Neutrophil (primary cell): ENCODE measurements at regions not wholly inside any gene's neighbourhood (a gene's known extent, or its start where the extent isn't known, plus 50 kb on each side); places are given as distances from the start of the nearest gene placed in this dataset.

ENCODE experiments used
- H3K27ac ChIP-seq: fragments of 200-600 bp; sonication (generic); 2 replicates; pipeline ENCODE4 v1.5.1; 2016; ENCODE audit warnings: mild to moderate bottlenecking, moderate library complexity
- H3K27me3 ChIP-seq: fragments of 200-600 bp; sonication (generic); 2 replicates; pipeline ENCODE4 v1.6.0; 2016; ENCODE audit warnings: mild to moderate bottlenecking
- H3K36me3 ChIP-seq: fragments of 200-600 bp; sonication (generic); 2 replicates; pipeline ENCODE4 v1.5.1; 2017
- H3K4me1 ChIP-seq, 2 experiments: fragments of 200-600 bp in 1 of 2; sonication (generic) in 1 of 2; 1 replicate in 1 of 2; 2 replicates in 1 of 2; pipeline versions ENCODE4 v1.5.1 to v1.6.1; 2013 to 2016; ENCODE audit warnings: low read depth in 1 of 2, low read length in 1 of 2, mild to moderate bottlenecking in 1 of 2, moderate library complexity in 1 of 2; ENCODE audit not compliant: control insufficient read depth in 1 of 2, insufficient read depth in 1 of 2
- H3K4me3 ChIP-seq, 2 experiments: fragments of 200-600 bp in 1 of 2; sonication (generic) in 1 of 2; 1 replicate in 1 of 2; 2 replicates in 1 of 2; pipeline ENCODE4 v1.5.1; 2013 to 2016; ENCODE audit warnings: low read depth in 1 of 2, low read length in 1 of 2, mild to moderate bottlenecking in 1 of 2, moderate library complexity in 1 of 2
- H3K9me3 ChIP-seq: fragments of 200-600 bp; sonication (generic); 2 replicates; pipeline ENCODE4 v1.5.1; 2016
- CTCF ChIP-seq: fragments of 200-600 bp; sonication (generic); IDR thresholded peaks from 2 replicates; pipeline ENCODE4 v1.5.1; 2016; ENCODE audit warnings: antibody characterized with exemption

- no peak overlapping the region for H3K4me3 ChIP-seq
- H3K36me3 ChIP-seq: no peaks in the 10 kb centered on the region
- no peaks in the 10 kb centered on the region for H3K4me1 ChIP-seq
- no peaks in the 10 kb centered on the region for H3K27me3 ChIP-seq
- H3K27ac ChIP-seq: no peak overlapping the region
- no peak for TF ChIP-seq CTCF
- H3K9me3 ChIP-seq: no peaks in the 10 kb centered on the region
Measured at GRCh38 chr22:47395481-47395880, 633.0 kb downstream of the TBC1D22A start.

DNA sequence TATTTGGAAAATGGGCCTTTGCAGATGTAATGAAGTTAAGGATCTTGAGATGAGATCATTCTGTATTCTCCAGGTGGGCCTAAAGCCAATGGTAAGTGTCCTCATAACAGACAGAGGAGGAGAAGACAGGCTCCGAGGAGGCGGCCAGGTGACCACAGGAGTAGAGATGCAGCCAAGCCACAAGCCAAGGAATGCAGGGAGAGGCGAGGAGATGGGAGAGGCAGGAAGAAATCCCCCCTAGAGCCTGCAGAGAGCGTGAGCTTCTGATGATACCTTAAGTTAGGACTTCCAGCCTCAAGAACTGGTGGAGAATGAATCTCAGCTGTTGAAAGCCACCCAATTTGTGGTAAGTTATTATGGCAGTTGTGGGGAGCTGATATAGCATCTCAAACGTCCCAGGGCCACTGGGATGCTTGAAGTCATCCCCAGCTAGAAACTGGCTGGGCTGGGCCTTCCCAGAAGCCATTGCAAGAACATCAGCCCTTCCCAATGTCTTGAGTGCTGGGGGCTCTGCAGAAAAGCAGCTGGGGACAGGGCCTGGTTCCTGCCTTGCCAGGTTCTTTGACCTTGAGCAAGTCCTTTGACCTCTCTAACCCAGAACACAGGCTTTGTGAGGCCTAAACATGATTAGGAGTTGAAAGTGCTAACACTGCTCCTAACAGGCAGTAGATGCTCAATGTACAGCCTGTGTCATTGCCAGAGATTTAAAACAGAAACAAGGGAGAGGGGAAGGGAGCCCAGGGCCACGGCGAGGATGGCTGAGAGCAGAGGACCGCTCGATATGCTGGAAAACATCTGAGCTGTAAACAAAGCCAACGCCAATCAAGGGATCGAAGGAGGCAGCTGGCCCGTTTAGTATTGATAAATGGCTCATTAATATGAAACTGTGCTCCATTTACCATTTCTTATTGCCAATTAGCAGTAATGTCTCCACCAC is 632.3 kb downstream of the TBC1D22A start:
- no peaks in the 10 kb centered on the region for H3K4me1 ChIP-seq
- TF ChIP-seq CTCF: no peak
- no peaks in the 10 kb centered on the region for H3K9me3 ChIP-seq
- H3K36me3 ChIP-seq: no peaks in the 10 kb centered on the region
- H3K4me3 ChIP-seq: no peak overlapping the region
- no peak overlapping the region for H3K27ac ChIP-seq
- no peaks in the 10 kb centered on the region for H3K27me3 ChIP-seq

DNA sequence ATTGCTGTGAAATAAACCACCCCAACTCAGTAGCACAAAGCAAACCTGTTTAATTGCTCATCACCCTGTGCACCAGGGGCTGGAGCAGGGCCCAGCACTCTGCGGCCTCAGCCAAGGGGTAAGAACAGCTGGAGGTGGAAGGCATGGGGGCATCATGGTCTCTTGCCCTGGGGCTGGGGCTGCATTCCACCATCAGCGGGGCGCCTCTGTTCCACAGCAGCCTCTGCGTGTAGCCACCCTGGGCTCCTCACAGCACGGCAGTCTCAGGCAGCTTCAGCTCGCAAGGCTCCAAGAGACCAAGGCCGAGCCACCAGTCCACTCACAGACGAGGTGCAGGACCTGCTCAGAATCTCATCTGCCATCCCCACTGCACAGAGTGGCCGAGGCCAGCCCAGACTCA is 630.7 kb downstream of the TBC1D22A start:
- no peak for TF ChIP-seq CTCF
- Histone ChIP-seq H3K4me1 (no peaks in the 10 kb centered on the region), H3K27me3 (no peaks in the 10 kb centered on the region), H3K27ac (no peak overlapping the region), H3K36me3 (no peaks in the 10 kb centered on the region), H3K4me3 (no peak overlapping the region), H3K9me3 (no peaks in the 10 kb centered on the region)

DNA sequence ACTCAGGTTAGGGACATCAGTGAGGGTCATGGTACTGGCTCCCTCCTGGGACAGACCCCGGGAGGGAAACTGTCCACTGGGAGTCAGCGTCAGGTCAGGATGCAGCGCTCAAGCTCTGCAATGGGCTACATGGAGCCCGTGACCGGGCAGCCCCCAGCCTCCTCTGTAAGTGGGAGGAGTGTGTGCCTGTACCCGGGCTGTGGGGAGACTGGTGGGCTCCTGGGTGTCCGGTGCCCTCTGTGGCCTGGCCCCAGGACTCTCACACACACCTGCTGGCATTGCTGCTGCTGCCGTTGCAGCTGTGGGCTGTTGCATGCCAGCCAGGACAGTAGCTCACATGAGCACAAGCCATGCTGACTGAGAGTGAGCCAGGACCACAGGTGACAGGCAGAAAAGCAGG is 630.3 kb downstream of the TBC1D22A start:
- Histone ChIP-seq H3K27me3 (no peaks in the 10 kb centered on the region), H3K9me3 (no peaks in the 10 kb centered on the region), H3K27ac (no peak overlapping the region), H3K4me3 (no peak overlapping the region), H3K4me1 (no peaks in the 10 kb centered on the region), H3K36me3 (no peaks in the 10 kb centered on the region)
- TF ChIP-seq CTCF: no peak

- Histone ChIP-seq H3K27me3 (no peaks in the 10 kb centered on the region), H3K4me3 (no peak overlapping the region), H3K27ac (no peak overlapping the region), H3K9me3 (no peaks in the 10 kb centered on the region), H3K4me1 (no peaks in the 10 kb centered on the region), H3K36me3 (no peaks in the 10 kb centered on the region)
- no peak for TF ChIP-seq CTCF
Measured at GRCh38 chr22:47392054-47392347, 629.6 kb downstream of the TBC1D22A start.
